Stimulated activated CD4-positive, alpha-beta T cell treated with anti-CD3 and anti-CD28 coated beads, TNF-alpha, amount 100 ng/mL, for 48 hours (primary cell): ENCODE measurements at regions not wholly inside any gene's neighbourhood (a gene's known extent, or its start where the extent isn't known, plus 50 kb on each side); places are given as distances from the start of the nearest gene placed in this dataset.

Experiments used
- DNase-seq, 3 donors: peaks; one replicate each; pipeline ENCODE4 v3.0.0-alpha.2; 2020; ENCODE audit warnings: low read depth in 3 of 3

DNA sequence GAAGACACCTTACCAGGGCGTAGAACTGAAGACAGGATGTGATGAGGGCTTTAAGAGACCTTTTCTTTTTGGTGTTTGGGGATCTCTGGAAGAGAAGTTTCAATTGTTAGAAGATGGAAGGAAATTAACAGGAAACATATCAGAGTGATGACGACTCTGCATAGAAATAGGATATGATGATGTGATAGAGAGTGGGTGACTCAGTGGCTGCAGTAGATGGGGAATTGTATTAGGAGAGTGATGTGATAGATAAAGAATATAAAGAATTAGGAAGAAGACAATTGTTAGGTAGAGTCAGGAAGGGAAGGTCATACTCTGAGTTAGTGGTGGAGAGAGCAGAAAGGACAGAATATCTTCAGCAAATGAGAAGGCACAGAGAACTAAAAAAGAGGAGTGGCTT, 593.9 kb downstream of the NYAP2 start:
- no peak for DNase-seq

DNA sequence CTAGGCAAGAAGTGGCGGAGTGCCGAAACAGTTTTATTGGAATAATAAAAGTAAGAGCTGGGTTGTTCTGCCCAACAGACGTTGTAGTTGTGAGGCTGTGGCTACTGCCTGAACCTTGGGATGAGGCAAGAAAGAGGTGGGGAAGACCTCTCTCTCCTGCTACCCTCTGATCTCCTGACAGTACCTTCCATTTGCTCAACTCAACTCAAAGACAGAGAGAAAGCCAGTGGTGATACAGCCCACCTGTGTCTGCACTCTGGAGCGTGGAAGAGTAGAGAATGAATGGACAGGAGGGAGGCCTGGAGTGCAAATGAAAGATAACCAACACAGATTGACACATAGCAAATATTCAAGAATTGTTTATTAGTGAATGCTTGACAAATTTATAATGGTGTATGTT, 590.3 kb downstream of the NYAP2 start:
- DNase-seq = no peak

DNA sequence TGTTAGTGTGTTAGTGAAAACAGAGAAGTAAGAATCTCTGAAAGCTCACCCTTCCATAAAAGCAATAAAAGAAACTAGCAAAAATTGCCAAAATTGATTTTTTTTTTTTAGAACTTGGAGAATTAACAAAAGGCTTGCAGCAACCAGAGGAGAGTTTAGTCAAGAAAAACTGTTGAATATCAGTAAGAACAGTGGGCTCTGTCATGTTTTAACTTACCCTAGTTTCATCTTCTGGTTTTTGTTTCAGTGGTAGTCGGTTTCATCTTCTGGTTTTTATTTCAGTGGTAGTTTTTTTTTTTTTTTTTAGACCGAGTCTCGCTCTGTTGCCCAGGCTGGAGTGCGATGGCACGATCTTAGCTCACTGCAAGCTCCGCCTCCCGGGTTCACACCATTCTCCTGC, 580.9 kb downstream of the NYAP2 start:
- no peak for DNase-seq

DNA sequence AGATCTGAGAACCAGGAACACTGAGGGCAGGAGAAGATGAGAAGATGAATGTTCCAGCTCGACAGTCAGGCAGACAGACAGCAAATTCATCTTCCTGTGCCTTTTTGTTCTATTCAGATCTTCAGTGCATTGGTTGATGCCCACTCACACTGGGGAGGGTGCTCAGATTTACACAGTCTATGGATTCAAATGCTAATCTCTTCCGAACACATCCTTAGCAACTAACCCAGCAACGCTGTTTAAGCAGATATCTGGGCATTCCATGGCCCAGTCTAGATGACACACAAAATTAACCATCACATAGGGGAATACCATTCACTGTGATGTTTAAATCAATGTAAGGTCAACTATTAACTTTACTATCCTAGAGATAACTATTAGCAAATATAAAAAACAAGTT, 571.9 kb downstream of the NYAP2 start:
- no peak for DNase-seq

DNA sequence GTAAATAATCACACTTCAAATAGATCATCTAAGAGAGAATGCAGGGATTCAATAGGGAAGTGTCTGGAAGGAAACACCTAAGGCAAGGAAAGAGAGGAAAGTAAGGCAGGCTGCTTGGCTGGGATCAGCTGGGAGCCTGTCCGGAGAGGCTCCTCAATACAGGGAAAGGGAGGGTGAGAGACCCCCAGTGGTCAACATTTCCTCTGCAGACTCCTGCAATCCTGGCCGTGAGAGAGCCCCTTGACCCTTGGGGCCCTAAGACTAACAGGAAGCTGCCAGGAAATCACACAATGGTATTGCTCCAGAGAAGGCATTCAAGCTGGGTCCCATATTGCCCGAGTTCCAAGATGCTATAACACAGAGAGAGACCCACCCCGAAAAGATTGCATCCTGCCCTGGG, 549.4 kb downstream of the NYAP2 start:
- no peak for DNase-seq

DNA sequence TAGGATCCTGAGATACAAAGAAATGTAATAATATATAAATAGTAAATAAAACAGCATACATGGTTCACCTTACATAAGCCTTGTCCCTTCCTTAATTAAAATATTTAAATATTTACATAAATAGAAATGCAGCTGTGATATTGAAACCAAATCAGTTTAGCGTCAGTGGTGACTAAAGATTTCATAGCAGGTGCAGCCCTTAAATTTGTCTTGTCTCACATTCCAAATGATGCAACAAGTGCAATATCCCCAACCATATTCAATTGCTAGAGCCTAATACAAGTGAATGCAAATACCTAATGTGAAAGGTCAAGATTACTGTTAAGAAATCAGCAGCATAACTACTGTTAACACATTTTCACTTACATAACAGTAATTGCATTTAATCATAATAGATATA, 539.5 kb downstream of the NYAP2 start:
- no peak for DNase-seq

DNA sequence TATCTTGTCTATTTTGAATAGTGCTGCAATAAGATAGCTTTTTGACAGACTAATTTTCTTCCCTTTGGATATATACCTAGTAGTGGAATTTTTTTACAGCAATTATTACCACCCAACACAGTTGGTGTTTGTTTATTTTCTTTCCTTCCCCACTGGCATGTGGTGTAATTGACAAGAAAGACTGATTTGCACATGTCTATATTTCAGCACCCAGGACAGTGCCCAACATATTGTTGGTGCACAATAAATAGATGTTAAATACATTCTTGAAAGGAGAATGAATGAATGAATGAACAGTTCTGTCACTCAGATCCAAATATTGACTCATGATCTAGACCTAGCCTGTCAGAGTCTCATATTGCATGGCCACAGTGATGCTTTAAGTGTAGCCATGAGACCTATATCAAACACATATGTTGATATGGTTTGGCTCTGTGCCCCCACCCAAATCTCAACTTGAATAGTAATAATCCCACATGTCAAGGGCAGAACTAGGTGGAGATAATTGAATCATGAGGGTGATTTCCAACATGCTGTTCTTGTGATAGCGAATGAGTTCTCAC, 538.2 kb downstream of the NYAP2 start:
- DNase-seq = no peak

DNA sequence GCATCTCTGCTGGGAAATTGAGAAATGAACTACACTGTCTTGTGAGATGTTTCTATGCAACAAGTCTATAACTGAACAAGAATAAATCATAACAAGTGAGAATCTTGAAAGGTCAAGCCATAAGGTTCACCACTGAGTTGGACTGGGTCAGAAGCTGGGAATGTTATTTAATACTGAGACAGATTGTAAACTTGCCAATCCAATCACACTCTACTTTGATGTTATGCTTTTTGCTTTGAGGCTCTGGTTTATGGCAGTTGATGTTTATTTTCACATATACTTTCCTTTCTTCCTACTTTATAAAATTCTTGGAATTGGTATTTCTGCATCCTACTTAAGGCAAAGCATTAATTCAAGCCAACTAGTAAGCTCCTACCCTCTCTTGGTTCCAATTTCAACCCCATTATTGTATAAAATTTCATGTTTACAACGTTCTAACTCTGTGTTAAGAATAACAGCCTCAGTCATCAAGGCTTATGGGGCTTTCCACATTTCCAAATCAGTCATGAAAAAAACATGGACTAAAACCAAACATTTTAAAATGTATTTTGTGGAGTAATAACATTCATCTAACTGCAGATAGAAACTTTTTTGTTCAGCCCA, 533.4 kb downstream of the NYAP2 start:
- DNase-seq = no peak

DNA sequence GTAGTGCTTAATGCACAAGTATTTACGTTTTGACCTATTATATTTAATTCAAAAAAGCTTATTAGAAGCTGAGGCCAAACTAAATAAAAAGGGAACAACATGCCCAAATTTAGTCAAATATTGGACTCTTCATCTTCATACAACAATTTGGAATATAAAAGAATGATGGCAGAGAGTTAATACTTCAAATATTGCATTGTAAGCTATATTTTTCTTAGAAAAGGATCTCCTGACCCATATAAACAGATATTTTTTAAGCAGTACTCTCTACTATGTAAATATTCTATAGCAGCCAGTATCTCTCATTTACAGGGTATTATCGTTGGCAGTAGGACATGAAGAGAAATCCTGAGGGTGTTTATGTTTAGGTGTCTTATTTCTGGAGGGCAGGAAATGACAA, 531.2 kb downstream of the NYAP2 start:
- no peak for DNase-seq

DNA sequence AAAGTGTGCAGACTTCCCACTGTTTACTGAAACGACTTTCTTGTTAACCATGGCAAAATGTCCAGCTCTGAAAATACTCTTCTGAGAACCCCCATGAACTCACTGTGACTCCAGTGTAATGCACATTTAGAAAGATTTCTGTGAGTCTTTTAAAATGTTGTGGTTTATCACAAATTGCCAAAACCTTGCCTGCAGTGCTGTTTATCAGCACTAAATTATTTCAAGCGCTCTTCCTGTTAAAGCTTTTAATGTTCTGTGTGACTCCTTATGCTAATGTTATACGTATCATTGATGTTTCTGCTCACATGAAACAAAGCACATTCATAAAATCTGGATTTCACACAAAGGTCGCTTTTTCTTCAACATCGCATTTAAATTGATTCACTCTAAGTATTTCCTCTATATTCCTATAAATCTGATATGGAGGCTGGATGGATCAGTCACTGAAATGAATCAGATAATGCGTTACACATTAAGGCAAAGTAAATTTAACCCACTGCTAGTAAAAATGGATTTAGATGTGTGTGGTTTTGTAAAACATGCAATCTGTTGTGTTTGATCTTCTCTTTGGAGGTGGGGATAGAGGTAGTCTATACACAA, 521.2 kb downstream of the NYAP2 start:
- DNase-seq = no peak

DNA sequence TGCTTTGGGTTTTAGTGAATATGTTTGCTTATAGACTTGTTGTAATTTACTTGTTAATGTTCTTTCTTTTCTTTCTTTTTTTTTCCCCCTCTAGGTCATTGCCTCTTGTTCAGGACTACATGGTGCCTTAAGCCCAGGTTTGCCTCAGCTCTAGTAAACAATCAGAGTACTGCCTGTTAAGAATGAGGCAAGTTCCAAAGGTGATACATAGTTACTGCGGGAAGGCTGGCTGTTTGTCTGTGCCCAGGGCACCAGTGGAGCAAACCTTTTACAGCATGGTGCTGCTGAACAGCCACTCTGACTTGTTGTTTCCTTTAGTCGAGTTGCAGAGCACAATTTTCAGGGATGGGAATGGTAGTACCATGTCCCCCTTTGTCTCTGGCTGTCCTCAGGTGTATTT, 517.2 kb downstream of the NYAP2 start:
- no peak for DNase-seq

DNA sequence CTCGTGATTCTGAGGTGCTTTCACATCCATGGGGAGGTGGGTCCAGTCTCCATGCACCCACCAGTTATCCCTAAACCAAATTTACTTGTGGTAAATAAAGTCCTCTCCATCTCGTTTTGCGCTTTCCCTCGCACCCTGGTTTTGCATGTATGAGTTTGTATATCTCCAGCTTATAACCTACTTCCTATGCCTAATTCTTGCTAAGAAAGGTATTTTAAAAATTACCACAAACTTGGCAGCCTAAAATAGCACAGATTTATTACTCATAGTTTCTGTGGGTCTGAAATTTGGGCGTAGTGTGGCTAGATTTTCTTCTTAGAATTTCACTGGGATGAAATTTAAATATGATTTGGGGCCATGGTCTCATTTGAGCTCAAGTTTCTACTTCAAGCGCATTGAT, 511.5 kb downstream of the NYAP2 start:
- no peak for DNase-seq

DNA sequence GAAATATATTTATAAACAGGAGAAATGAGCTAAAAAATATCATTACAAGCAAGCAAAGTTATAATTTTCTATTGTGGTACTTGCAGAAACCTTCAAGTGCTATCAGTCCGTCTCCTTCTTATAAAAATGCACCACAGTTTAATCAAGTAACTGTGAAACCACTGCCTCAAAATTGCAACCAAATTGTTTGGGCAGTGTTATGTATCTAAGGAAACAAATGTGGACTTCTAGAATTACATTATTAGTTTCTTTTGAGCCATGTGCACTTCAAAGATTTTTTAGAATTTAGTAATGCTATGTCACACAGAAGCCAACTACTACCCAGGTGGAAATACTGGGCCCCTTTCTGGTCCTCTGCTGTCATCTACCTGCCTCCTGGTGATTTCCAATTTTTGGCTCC, 495.6 kb downstream of the NYAP2 start:
- DNase-seq = no peak

DNA sequence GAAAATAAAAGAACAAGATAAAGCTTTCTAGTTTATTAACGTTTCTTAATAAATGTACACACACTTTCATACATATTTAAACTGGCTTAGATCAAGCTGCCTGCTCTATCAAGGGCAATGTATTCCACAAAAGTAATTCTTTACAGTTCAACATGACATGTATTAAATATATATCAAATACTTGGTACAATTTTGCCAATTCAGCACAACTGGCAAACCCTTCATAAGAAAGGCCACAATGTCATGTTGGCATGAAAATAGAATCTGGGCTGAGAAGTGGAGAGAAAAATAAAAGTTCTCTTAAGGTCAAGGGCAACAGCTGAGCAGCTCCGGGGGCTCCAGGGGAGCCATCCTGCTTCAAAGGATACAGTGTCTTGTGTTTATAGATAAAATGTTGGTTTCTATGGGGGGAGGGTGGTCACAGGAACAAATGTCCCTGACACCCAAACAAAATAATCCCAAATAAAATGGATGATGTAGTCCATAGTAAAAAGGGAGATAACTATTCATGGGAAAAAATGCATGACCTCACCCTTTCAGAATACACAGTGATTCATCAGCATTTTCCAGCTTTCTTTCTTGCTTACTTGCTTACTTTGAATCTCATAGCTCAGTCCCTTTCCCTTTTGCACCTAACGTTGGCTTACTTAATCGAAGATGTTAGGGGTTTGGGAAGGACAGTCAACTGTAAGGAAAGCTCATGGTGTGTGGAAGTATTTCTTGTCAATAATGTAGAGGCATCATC, 494.9 kb downstream of the NYAP2 start:
- no peak for DNase-seq

DNA sequence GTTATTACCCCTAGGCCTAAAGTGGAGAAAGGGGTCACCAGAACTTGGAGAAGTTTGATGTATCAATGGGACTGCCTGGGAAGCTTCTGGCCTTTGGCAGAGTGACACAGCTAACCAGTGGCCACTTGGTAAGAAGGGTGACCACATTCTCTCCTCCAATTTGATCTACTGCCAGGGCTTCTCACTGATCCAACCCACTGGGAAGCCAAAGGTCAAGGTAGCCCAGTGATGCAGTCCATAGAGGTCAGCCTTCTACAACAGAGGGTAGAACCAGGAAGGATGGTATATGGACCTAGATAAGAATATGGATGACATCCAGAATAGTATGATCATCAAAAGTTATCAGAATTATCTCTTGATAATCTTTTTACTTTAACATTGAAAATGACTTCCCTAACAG, 493.6 kb downstream of the NYAP2 start:
- DNase-seq = no peak

DNA sequence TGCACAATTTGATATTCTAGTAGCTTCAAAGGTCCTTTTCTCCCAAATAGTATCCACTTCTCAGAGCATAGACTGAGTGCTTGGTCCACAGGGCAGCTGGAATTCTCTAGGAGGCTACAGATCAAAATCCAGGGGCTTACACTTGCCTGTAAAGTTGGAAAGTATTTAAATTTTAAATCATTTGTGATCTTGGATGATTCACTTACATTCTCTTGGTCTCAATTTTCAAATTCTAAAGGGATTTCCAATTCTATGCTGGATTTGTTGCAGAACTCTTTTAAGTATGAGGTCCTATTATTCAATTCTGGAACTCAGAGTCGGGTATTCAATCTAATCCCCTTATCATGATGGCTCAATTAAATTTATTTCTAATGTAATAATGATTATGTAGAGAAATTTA, 492.3 kb downstream of the NYAP2 start:
- DNase-seq = no peak

DNA sequence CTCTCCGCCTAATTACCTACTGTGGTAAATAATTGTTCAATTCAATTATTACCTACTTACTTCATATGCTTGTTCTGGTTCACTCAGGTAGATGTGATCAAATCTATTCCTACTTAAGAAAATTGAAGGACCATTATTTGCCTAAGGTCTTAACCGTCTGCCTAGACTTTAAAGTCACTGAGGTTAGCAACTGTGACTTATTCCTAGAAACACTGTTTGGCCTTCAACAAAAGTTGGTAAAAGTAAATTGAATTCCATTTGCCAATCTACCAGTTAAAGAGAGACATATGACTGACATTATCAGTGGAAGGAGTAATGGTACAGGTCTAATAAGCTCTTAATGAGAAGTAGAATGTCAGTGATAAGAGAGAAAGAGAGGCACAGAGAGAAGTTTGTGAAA, 491.5 kb downstream of the NYAP2 start:
- no peak for DNase-seq

DNA sequence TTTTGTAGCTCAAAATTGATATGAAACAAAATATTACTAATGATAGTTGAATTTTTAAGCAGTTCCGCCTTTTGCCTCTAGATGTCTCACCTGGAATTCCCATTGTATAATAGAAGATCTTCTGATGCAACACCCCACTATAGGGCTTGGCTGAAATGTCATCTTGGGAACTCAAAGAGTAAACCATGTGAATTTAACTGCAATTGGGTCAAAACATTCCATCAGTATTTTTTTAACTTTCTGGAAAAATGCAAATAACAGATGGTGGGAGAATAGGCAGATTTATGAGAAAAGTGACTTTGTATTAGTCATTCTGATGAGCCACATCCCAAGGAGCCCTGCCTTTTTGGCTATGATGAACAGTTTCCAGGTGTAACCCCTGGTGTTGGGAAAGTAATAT, 489.9 kb downstream of the NYAP2 start:
- DNase-seq = no peak

DNA sequence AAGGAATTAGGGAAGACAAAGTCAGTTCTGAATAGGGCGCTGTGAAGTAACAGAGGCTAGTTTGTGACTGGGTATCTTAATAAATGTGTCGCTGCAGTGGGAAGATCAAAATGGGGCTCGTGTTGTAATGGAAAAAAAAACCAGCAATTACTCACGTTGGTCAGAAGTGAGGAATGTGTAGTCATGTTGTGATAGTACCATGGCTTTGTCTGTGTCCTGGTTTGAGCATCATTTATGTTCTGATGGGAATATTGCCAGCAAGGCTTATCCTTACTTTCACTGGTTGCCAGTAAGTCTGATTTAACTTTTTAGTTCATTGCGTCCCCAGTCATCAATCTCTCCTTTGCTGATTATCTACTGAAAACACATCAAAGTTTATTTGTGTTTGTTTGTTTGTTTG, 467.6 kb downstream of the NYAP2 start:
- no peak for DNase-seq

DNA sequence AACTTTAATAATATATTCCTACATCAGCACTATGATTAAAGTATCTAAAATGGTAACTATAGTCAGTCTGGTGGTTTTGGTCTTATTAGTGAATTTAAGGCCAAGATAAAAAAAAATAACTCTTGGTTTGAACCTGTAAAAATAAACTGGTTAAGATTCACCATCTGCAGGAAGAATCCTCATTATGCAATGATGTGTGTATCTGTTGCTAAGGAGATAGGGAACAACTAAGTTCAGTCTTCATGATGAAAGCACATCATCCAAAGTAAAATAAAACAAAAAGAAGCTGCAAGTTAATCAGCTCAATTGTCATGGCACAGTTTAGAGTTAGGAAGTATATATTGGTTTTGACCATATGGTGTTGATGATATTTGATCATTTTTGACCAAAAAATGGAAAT, 466.0 kb downstream of the NYAP2 start:
- no peak for DNase-seq

DNA sequence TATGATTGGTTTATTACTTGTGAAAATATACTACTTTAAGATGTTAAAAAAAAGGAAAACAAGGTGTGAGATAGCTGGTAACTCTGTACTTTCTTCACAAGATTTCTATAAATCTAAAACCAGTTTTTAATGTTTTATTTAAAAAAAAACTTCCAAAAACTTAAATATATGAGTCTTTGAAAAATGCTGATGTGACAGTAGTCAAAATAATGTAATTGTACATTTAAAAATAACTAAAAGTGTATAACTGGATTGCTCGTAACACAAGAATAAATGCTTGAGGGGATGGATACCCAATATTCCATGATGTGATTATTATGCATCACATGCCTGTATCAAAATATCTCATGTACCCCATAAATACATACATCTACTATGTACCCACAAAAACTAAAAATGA, 464.9 kb downstream of the NYAP2 start:
- no peak for DNase-seq

DNA sequence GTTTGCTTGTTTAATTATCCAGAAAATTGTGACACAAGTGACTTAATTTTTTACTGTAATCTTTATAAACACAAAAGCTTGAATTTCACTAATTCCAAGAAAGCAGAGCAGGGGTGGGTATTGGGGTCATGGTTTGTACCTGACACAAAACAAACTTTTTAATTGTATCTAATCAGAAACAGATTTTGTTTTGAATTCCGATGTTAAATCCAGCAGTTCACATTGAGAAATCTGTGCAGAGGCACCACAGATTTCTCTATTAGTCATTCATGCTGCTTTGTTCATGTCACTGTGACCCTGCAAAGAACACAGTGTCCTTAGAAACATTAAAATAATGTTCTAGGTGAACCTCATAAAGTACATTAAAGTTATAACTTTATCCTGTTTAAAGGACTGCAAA, 443.4 kb downstream of the NYAP2 start:
- DNase-seq = no peak

DNA sequence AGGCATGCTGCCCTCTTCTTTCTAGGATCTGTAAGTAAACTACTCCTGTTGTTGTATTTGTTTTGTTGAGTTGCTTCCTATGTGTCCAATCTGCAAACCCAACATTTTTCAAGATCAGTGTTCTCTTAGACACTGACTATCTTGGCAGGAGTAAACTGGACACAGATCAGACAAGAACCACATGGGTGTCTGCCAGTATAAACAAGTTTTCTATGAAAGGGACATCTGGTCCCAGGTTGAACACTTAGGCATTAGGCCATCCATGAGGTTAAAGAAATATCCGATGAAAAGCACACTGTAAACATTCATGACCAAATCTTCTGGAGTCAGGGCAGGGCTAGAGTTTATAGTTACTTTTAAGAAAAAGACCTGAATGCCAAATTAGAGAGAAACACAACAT, 441.8 kb downstream of the NYAP2 start:
- no peak for DNase-seq
